Right cardiac atrium (tissue), 5 donors: ENCODE measurements at regions not wholly inside any gene's neighbourhood (a gene's known extent, or its start where the extent isn't known, plus 50 kb on each side); places are given as distances from the start of the nearest gene placed in this dataset.

Experiments
- ATAC-seq, 2 donors: fragments of 200-7000 bp; cut with Tn5 transposase; one replicate each; pipeline versions ENCODE4 v1.8.0 to v1.9.1; 2020; ENCODE audit warnings: moderate library complexity in 2 of 2, mild to moderate bottlenecking in 1 of 2
- DNase-seq, 3 donors: peaks; one replicate each; pipeline ENCODE4 v3.0.0-alpha.2; 2020
- H3K27ac ChIP-seq: one replicate; pipeline ENCODE4 v1.5.1; 2013; ENCODE audit warnings: mild to moderate bottlenecking, low read length, control low read depth, moderate library complexity
- H3K27me3 ChIP-seq: one replicate; pipeline ENCODE4 v1.6.1; 2013; ENCODE audit not compliant: control insufficient read depth, insufficient read depth
- H3K4me1 ChIP-seq: one replicate; pipeline ENCODE4 v1.6.1; 2013; ENCODE audit warnings: low read length; ENCODE audit not compliant: control insufficient read depth, insufficient read depth
- H3K4me3 ChIP-seq: one replicate; pipeline ENCODE4 v1.5.1; 2013; ENCODE audit warnings: low read length, control low read depth
- H3K9me3 ChIP-seq: one replicate; pipeline ENCODE4 v1.6.1; 2013; ENCODE audit warnings: low read length; ENCODE audit not compliant: control insufficient read depth
- WGBS: extraction: QIAGEN DNeasy Blood & Tissue Kit; methylation state at CpG from one replicate; pipeline ENCODE4 v1.1.7; 2013; 5-methylcytosine and 5-hydroxymethylcytosine counted together
- intact Hi-C, 4 donors: fragments of 100-400 bp; cut with DNase I; formaldehyde crosslinking; loops; one replicate each; pipeline versions ENCODE4 v1.11.0 to v1.14.0; 2022 to 2023
- donor health status: healthy with polysubstance abuse.
- donor health status: DM: no; HTN: yes; CAD: no.
- donor health status: DM: no; HTN: no; CAD: no.
- donor health status: DM: no; HTN: yes; CAD: no; lungs with severe emphysema.
- donor health status: DM: yes; HTN: yes; CAD: no.

- H3K27ac ChIP-seq = no peak overlapping the region
- intact Hi-C loops = no loop called here
- 58% methylated on average over 2 of the region's 2 CpGs for WGBS
Measured at GRCh38 chr5:164175083-164175482, 669.7 kb downstream of the MAT2B start.

GRCh38 chr5:164179406-164179805 is 674.0 kb downstream of the MAT2B start:
- no peak overlapping the region for H3K27ac ChIP-seq
- H3K4me3 ChIP-seq = no peak overlapping the region
- H3K4me1 ChIP-seq = no peaks in the 10 kb centered on the region
- WGBS = 80% methylated on average over 2 of the region's 2 CpGs
- intact Hi-C loops = no loop called here
- H3K27me3 ChIP-seq = no peaks in the 10 kb centered on the region
- H3K9me3 ChIP-seq = no peaks in the 10 kb centered on the region
- DNase-seq = no peak
- no peak for ATAC-seq

More at GRCh38 chr5:164175083-164175482, 669.7 kb downstream of the MAT2B start:
- no peak for DNase-seq
- H3K4me1 ChIP-seq = no peaks in the 10 kb centered on the region
- H3K27me3 ChIP-seq = no peaks in the 10 kb centered on the region
- no peak overlapping the region for H3K4me3 ChIP-seq
- ATAC-seq = no peak
- no peaks in the 10 kb centered on the region for H3K9me3 ChIP-seq

- ATAC-seq (no peak), DNase-seq (no peak)
- intact Hi-C loops = no loop called here
- no peaks in the 10 kb centered on the region for H3K9me3 ChIP-seq
- 94% methylated on average over 1 of the region's 1 CpG for WGBS
- H3K27me3 ChIP-seq = no peaks in the 10 kb centered on the region
- H3K4me1 ChIP-seq = no peaks in the 10 kb centered on the region
- H3K4me3 ChIP-seq = no peak overlapping the region
- no peak overlapping the region for H3K27ac ChIP-seq
Measured at GRCh38 chr5:164181604-164182003, 676.2 kb downstream of the MAT2B start.

- Histone ChIP-seq H3K27me3 (no peaks in the 10 kb centered on the region), H3K9me3 (no peaks in the 10 kb centered on the region), H3K4me1 (no peaks in the 10 kb centered on the region), H3K4me3 (no peak overlapping the region), H3K27ac (no peak overlapping the region)
- DNase-seq = no peak
- ATAC-seq = no peak
- WGBS = 50% methylated on average over 3 of the region's 3 CpGs
- intact Hi-C loops = no loop called here
Measured at GRCh38 chr5:164184158-164184557, 678.7 kb downstream of the MAT2B start.

GRCh38 chr5:164185000-164185399 is 679.6 kb downstream of the MAT2B start:
- 84% methylated on average over 5 of the region's 5 CpGs for WGBS
- no peak for ATAC-seq

GRCh38 chr5:164186550-164186949 is 681.1 kb downstream of the MAT2B start:
- H3K27ac ChIP-seq = no peak overlapping the region
- no peak overlapping the region for H3K4me3 ChIP-seq
- intact Hi-C loops = no loop called here
- H3K4me1 ChIP-seq = no peaks in the 10 kb centered on the region
- H3K9me3 ChIP-seq = no peaks in the 10 kb centered on the region
- DNase-seq (no peak), ATAC-seq (no peak)
- WGBS = 66% methylated on average over 3 of the region's 3 CpGs
- H3K27me3 ChIP-seq = no peaks in the 10 kb centered on the region

More at GRCh38 chr5:164185000-164185399, 679.6 kb downstream of the MAT2B start:
- H3K9me3 ChIP-seq = no peaks in the 10 kb centered on the region
- intact Hi-C loops = no loop called here
- no peak overlapping the region for H3K27ac ChIP-seq
- no peaks in the 10 kb centered on the region for H3K4me1 ChIP-seq
- no peaks in the 10 kb centered on the region for H3K27me3 ChIP-seq
- no peak overlapping the region for H3K4me3 ChIP-seq
- no peak for DNase-seq

- no peaks in the 10 kb centered on the region for H3K4me1 ChIP-seq
- intact Hi-C loops = no loop called here
- no peak overlapping the region for H3K4me3 ChIP-seq
- 56% methylated on average over 2 of the region's 2 CpGs for WGBS
- ATAC-seq = no peak
- H3K9me3 ChIP-seq = no peaks in the 10 kb centered on the region
- H3K27me3 ChIP-seq = no peaks in the 10 kb centered on the region
- no peak overlapping the region for H3K27ac ChIP-seq
- DNase-seq = no peak
Measured at GRCh38 chr5:164187785-164188184, 682.4 kb downstream of the MAT2B start.

- H3K4me3 ChIP-seq = no peak overlapping the region
- 16% methylated on average over 4 of the region's 4 CpGs for whole genome bisulfite sequencing
- H3K27me3 ChIP-seq = no peaks in the 10 kb centered on the region
- H3K9me3 ChIP-seq = no peaks in the 10 kb centered on the region
- intact Hi-C loops = no loop called here
- no peak overlapping the region for H3K27ac ChIP-seq
- H3K4me1 ChIP-seq = no peaks in the 10 kb centered on the region
- no peak for DNase-seq
- ATAC-seq = peak; percentile 56 to 85
Measured at GRCh38 chr5:164188733-164189148, 683.3 kb downstream of the MAT2B start.

GRCh38 chr5:164191240-164191639 is 685.8 kb downstream of the MAT2B start:
- peak; percentile 15 to 55 (median 41) for DNase-seq
- Histone ChIP-seq H3K9me3 (no peaks in the 10 kb centered on the region), H3K4me3 (no peak overlapping the region), H3K27me3 (no peaks in the 10 kb centered on the region), H3K27ac (no peak overlapping the region), H3K4me1 (no peaks in the 10 kb centered on the region)
- WGBS = 19% methylated on average over 3 of the region's 3 CpGs
- intact Hi-C loops = no loop called here
- ATAC-seq = no peak

GRCh38 chr5:164202338-164202737 is 696.9 kb downstream of the MAT2B start:
- no peaks in the 10 kb centered on the region for H3K27me3 ChIP-seq
- no peak for DNase-seq
- ATAC-seq = no peak
- 55% methylated on average over 2 of the region's 2 CpGs for WGBS
- H3K4me1 ChIP-seq = no peaks in the 10 kb centered on the region
- intact Hi-C loops = no loop called here
- no peak overlapping the region for H3K27ac ChIP-seq
- no peak overlapping the region for H3K4me3 ChIP-seq
- no peaks in the 10 kb centered on the region for H3K9me3 ChIP-seq

GRCh38 chr5:164203581-164204225 is 698.3 kb downstream of the MAT2B start:
- DNase-seq (no peak), ATAC-seq (no peak)
- 67% methylated on average over 4 of the region's 4 CpGs for WGBS
- H3K4me3 ChIP-seq = no peak overlapping the region
- H3K9me3 ChIP-seq = no peaks in the 10 kb centered on the region
- no peaks in the 10 kb centered on the region for H3K27me3 ChIP-seq
- H3K4me1 ChIP-seq = no peaks in the 10 kb centered on the region
- H3K27ac ChIP-seq = no peak overlapping the region
- intact Hi-C loops = no loop called here
